H1 (cell line): ENCODE measurements at regions not wholly inside any gene's neighbourhood (a gene's known extent, or its start where the extent isn't known, plus 50 kb on each side); places are given as distances from the start of the nearest gene placed in this dataset.
A peak's percentile ranks its signal among the peaks of the same experiment; 100 is the strongest.

Source experiments
- BRCA1 ChIP-seq: IDR thresholded peaks from 2 replicates; pipeline ENCODE4 v1.6.1; 2012; ENCODE audit warnings: low read depth, low read length, improper control_type of control experiment
- CEBPB ChIP-seq: IDR thresholded peaks from 2 replicates; pipeline ENCODE4 v1.6.1; 2012; ENCODE audit warnings: low read depth, low read length
- CTBP2 ChIP-seq: IDR thresholded peaks from 2 replicates; pipeline ENCODE4 v1.7.0; 2011; ENCODE audit warnings: borderline replicate concordance, mild to moderate bottlenecking, moderate library complexity, mixed read lengths, low read length; ENCODE audit not compliant: insufficient read depth, insufficient read length
- FOSL1 ChIP-seq: IDR thresholded peaks from 2 replicates; pipeline ENCODE4 v1.6.1; 2011; ENCODE audit warnings: mild to moderate bottlenecking, low read depth, low read length, moderate library complexity; ENCODE audit not compliant: insufficient read depth
- GTF2F1 ChIP-seq: IDR thresholded peaks from 2 replicates; pipeline ENCODE4 v1.6.1; 2012; ENCODE audit warnings: low read depth, low read length, improper control_type of control experiment, borderline replicate concordance
- JUND ChIP-seq: IDR thresholded peaks from 2 replicates; pipeline ENCODE4 v1.6.1; 2011; ENCODE audit warnings: mild to moderate bottlenecking, improper control_type of control experiment, low read length
- MAX ChIP-seq: IDR thresholded peaks from 2 replicates; pipeline ENCODE4 v1.6.1; 2012; ENCODE audit warnings: inconsistent platforms
- NANOG ChIP-seq: IDR thresholded peaks from 2 replicates; pipeline ENCODE4 v1.6.1; 2011; ENCODE audit warnings: low read length, low read depth, mild to moderate bottlenecking, inconsistent platforms; ENCODE audit not compliant: insufficient read depth, poor library complexity, severe bottlenecking
- SP1 ChIP-seq: IDR thresholded peaks from 2 replicates; pipeline ENCODE4 v1.6.1; 2011; ENCODE audit warnings: low read depth, low read length
- SUZ12 ChIP-seq: fragments of 200-600 bp; sonication (generic); IDR thresholded peaks from 2 replicates; pipeline ENCODE4 v1.6.1; 2012; ENCODE audit warnings: mild to moderate bottlenecking, inconsistent platforms, low read length, moderate library complexity, mixed read lengths
- TCF12 ChIP-seq: IDR thresholded peaks from 2 replicates; pipeline ENCODE4 v1.6.1; 2011; ENCODE audit warnings: low read depth, mild to moderate bottlenecking, low read length
- TEAD4 ChIP-seq: IDR thresholded peaks from 2 replicates; pipeline ENCODE4 v1.6.1; 2012; ENCODE audit warnings: low read depth, low read length, inconsistent platforms, mixed read lengths

- TF ChIP-seq TEAD4: peak; percentile 37; the same call in 1 of the 2 replicates
- no peak for TF ChIP-seq NANOG
- no peak for TF ChIP-seq MAX
- TF ChIP-seq CEBPB: no peak
- TF ChIP-seq GTF2F1: no peak
- TF ChIP-seq BRCA1: no peak
- 0 out of 2 replicates have a peak, but pooled peaks have one; percentile 4 for TF ChIP-seq TCF12
- TF ChIP-seq SUZ12: no peak
- TF ChIP-seq JUND: peak; percentile 47; the same call in 1 of the 2 replicates
- TF ChIP-seq FOSL1: no peak
- TF ChIP-seq SP1: no peak
- TF ChIP-seq CTBP2: no peak
Observed at GRCh38 chr2:43041661-43042360, 184.6 kb downstream of the ZFP36L2 start (continued).
